Bronchial epithelial cell (primary cell): ENCODE measurements at regions not wholly inside any gene's neighbourhood (a gene's known extent, or its start where the extent isn't known, plus 50 kb on each side); places are given as distances from the start of the nearest gene placed in this dataset.

Experiments
- DNase-seq: peaks from one replicate; pipeline ENCODE4 v3.0.0-alpha.2; 2010; ENCODE audit warnings: low read depth
- FAIRE-seq: peaks from 2 replicates; lab custom pipeline; 2011; peaks lifted over from hg19 to GRCh38; lab: Jason Lieb, UNC
- H3K27me3 ChIP-seq: 2 replicates; pipeline ENCODE4 v1.5.1; 2011; ENCODE audit warnings: low read length; ENCODE audit not compliant: control insufficient read depth, insufficient read depth
- H3K36me3 ChIP-seq: 2 replicates; pipeline ENCODE4 v1.5.1; 2011; ENCODE audit warnings: low read length; ENCODE audit not compliant: control insufficient read depth, insufficient read depth
- H3K4me3 ChIP-seq: 2 replicates; pipeline ENCODE4 v1.5.1; 2011; ENCODE audit warnings: mild to moderate bottlenecking, low read depth, low read length, control low read depth
- TF ChIP-seq, protein P1 (sequence below): IDR thresholded peaks from 2 replicates; pipeline ENCODE4 v1.5.1; 2011; ENCODE audit warnings: mild to moderate bottlenecking, moderate library complexity, low read length, control low read depth, inconsistent platforms; ENCODE audit not compliant: insufficient read depth, severe bottlenecking

DNA sequence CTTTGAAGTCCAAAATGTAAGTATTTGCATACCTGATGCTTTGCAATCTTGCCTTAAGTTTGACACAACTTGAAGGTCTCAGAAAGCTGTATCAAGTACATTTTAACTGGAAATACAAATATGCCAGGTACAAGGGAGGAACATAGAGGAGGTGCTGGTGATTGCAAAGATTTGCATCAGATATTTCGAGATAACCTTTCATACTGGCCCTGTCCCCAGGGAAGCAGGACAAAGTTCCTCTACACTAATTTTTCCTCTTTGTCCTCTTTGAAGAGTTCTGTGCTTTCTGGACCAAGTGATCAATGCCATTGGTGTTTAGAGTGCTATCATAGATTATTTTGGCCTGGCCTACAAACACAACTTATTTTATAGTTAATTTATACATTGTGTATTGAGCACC, 686.1 kb downstream of the HACE1 start:
- H3K27me3 ChIP-seq: no peaks in the 10 kb centered on the region
- DNase-seq (no peak), FAIRE-seq (no peak)
- TF ChIP-seq, protein P1, sequence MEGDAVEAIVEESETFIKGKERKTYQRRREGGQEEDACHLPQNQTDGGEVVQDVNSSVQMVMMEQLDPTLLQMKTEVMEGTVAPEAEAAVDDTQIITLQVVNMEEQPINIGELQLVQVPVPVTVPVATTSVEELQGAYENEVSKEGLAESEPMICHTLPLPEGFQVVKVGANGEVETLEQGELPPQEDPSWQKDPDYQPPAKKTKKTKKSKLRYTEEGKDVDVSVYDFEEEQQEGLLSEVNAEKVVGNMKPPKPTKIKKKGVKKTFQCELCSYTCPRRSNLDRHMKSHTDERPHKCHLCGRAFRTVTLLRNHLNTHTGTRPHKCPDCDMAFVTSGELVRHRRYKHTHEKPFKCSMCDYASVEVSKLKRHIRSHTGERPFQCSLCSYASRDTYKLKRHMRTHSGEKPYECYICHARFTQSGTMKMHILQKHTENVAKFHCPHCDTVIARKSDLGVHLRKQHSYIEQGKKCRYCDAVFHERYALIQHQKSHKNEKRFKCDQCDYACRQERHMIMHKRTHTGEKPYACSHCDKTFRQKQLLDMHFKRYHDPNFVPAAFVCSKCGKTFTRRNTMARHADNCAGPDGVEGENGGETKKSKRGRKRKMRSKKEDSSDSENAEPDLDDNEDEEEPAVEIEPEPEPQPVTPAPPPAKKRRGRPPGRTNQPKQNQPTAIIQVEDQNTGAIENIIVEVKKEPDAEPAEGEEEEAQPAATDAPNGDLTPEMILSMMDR: no peak
- H3K4me3 ChIP-seq: no peak overlapping the region
- no peaks in the 10 kb centered on the region for H3K36me3 ChIP-seq

DNA sequence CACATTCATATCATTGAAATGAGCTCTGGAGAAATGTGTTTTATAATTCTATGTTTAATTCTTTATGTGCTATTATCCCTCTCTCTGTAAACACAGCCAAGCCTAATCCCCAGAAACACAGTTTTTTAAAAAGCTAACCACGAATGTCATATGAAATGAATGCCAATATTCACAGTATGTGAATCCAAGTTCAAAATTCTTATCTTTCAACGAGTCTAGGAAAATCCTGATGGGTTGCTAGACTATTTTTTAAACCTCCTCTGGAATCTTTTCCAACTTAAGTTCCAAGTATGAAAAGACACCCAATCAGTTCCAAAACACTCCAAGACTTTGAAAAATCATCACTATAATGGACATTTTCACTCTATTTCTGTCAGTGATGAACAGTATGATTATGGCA, 689.3 kb downstream of the HACE1 start:
- Histone ChIP-seq H3K27me3 (no peaks in the 10 kb centered on the region), H3K36me3 (no peaks in the 10 kb centered on the region), H3K4me3 (no peak overlapping the region)
- no peak for DNase-seq
- TF ChIP-seq, protein P1: no peak
- FAIRE-seq: no peak

DNA sequence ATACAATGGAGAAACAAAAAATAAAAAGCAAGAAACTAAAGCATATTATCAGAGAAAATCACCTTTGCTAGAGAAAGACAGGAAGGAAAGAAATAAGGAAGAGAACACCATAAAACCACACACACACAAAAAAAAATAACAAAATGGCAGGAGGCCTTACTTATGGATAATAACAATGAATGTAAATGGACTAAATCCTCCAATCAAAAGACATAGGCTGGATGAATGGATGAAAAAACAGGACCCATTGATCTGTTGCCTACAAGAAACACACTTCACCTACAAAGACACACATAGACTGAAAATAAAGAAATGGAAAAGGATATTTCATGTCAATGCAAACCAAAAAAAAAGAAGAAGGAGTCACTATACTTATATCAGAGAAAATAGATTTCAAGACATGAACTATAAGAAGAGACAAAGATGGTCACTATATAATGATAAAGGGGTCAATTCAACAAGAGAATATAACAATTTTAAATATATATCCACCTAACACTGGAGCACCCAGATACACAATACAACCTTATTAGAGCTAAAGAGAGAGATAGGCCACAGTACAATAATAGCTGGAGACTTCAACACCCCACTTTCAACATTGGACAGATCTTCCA, 693.6 kb downstream of the HACE1 start:
- Histone ChIP-seq H3K27me3 (no peaks in the 10 kb centered on the region), H3K4me3 (no peak overlapping the region), H3K36me3 (no peaks in the 10 kb centered on the region)
- no peak for DNase-seq
- TF ChIP-seq, protein P1: no peak
- FAIRE-seq: no peak

DNA sequence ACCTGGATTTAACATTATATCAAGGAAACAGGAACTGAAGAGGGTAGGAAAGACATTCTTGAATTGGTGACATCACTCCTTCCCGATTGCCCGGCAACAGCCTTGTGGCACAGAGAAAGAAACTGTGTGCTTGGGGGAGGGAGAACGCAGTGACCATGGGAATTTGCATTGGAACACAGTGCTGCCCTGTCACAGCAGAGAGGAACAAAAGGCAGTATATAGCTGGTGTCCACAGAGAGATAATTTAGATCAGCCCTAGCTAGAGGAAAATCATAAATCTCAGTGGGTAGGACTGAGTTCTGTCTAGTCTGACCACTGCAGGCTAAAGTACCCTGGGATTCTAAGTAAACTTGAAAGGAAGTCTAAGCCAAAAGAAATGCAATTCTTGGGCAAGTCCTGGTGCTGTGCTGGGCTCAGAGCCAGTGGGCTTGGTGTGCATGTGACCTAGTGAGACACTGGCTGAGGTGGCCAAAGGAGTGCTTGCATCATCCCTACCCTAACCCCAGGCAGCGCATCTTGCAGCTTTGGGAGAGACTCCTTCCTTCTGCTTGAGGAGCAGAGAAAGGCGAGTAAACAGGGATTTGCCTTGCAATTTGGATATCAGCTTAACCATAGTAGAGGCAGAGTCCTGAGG, 697.6 kb downstream of the HACE1 start:
- no peak overlapping the region for H3K4me3 ChIP-seq
- no peaks in the 10 kb centered on the region for H3K27me3 ChIP-seq
- no peak for FAIRE-seq
- peak; percentile 26 for DNase-seq
- TF ChIP-seq, protein P1: no peak
- no peaks in the 10 kb centered on the region for H3K36me3 ChIP-seq

DNA sequence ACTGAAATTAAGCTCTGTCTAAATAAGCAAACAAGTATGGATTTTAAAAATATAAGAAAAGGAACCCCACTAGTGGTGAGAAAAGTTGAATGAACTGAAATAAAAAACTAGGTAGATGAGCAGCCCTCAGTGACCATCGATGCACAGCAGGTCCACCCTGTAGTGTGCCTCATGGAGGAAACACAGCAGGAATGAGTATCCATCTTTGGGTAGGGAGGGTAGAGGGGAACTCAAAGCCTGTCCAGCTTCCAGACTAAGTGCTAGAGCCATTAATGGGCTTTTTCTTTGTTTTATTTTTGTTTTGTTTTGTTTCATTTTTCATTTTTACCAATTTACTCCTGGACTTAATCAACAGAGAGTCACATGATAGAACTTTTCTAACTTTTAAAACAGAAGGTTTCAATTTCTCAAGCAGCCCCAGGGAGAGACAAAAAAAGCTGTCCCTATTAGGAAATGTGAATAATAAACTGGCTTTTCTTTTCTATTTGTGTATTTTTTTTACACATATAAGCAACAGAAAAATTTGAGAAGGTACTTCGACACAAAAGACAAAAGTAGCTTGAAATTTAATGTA, 700.6 kb downstream of the HACE1 start:
- Histone ChIP-seq H3K27me3 (no peaks in the 10 kb centered on the region), H3K4me3 (no peak overlapping the region), H3K36me3 (no peaks in the 10 kb centered on the region)
- FAIRE-seq: no peak
- no peak for DNase-seq
- TF ChIP-seq, protein P1: no peak
